GM19468 (cell line): ENCODE measurements at regions not wholly inside any gene's neighbourhood (a gene's known extent, or its start where the extent isn't known, plus 50 kb on each side); places are given as distances from the start of the nearest gene placed in this dataset.

Experiments
- ATAC-seq: cut with Tn5 transposase; IDR thresholded peaks from one replicate; pipeline ENCODE4 v1.9.1; 2021; ENCODE audit warnings: mild to moderate bottlenecking, moderate library complexity, moderate number of reproducible peaks; ENCODE audit not compliant: unreplicated experiment; ENCODE audit errors: extremely low read depth

DNA sequence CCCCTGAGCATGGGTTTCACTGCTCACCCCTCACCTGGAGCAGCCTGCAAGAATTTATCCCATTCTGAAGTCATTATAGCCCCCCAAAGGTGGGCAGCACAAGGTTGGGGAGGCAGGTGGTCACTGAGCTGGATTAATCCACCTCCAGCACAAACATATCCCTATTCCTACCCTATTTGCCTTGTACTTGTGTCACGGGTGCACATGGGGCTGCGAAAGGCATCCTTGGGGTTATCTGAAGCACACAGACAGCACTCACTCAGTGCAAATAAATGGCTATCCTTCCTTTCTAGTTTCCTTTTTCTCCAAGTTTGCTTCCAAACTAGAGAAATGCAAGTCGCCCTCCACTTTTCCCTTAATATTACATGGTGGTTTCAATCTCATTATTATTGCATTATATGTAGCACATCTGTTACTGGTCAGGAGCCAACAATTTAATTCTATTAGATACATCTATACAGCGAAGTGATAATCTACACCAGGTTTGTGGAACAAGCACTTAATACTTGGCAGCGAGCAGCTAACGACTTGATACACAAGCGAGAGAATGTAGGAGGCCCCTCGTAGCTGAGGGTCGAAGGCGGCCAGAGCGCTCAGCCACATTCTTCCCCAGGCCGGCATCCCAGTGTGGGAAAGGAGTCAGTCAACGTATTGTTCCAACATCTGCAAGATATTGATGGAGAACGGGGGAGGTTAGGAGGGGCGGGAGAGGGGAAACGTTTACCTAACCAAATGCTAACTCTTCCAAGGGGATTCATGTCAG, 121.3 kb upstream of the HABP2 start:
- ATAC-seq = no peak

DNA sequence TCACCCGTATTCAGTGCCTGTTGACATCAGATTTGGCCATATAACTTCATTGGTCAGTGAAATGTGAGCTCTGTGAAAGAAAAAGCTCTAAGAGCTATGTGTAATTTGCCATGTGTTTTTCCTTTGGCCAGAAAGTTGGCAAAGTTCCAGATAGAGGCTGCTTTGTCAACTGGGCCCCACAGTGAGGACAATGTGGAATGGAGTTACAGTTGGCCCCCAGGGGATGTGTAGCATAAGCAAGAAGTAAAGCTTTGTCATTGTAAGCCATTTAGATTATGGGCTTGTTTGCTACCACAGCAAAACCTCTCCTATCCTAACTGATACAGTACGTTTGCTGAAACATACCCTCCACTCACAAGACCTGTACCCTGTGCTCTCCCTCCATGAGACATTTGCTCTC, 119.1 kb upstream of the HABP2 start:
- ATAC-seq = no peak

DNA sequence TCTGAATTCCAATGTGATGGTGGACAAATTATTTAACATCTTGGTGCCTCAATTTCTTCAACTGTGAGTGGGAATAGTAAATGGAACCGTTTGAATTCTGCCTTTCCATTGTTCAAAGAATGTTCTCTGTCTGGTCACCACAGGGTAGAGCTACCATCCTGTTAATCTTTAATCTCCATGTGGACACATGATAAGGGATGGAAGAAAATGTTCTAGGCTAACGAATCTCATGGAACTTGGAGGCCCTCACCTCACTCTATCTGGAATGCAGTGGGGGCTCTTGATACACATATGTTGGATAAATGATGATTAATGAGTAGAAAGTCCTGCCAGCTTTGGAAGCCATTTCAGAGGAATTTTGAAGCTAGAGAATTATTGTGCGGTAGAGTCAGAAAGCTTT, 118.5 kb upstream of the HABP2 start:
- ATAC-seq = no peak

DNA sequence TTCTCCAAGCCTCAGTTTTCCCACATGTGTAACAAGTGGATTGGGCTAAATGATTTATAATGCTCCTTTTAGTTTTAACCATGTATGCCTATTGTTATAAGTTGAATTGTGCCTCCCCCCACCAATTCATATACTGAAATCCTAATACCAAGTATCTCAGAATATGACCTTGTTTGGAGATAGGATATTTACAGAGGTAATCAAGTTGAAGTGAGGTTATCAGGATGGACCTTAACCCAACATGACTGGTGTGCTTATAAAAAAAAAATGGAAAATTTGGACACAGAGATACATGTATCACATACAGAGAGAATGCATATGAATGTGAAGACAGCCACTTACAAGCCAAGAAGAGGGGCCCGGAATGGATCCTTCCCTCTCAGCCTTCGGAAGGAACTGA, 117.9 kb upstream of the HABP2 start:
- ATAC-seq = no peak

DNA sequence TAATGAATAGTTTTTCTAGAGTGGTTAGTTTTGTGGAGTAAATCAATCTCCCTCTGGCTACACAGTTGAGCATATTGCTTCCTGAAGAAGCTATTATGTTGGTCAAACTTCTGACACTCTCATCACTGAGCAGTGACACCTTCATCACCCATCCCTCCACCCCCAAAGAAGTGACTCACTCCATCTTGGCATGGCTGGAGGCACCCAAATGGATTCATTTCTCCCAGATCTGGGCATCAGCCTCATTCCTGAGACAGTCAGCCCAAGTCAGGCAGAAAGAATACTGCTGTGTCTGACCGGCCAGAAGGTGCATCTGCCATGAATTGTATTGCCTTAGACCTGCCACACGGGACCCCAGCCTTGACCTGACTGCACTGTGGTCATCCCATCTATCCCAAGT, 117.0 kb upstream of the HABP2 start:
- no peak for ATAC-seq

DNA sequence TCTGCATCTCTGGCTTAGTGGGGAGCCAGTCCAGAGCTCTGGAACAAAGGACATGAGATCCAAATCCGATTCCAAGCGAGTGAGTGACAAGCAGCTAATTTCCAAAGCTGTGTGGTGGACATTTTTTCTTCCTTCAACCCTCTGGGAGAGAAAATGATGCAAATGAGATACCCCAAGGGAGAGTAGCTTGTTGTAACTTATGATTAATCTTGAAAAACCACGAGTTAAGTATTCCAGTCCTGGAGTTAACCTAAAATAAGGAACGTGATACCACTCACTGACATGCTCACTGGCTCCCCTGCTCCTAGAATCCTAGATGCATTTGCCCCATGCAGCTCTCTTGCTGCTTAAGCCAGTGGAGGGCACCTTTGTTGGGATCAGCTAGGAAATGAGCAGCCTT, 116.0 kb upstream of the HABP2 start:
- ATAC-seq = no peak

DNA sequence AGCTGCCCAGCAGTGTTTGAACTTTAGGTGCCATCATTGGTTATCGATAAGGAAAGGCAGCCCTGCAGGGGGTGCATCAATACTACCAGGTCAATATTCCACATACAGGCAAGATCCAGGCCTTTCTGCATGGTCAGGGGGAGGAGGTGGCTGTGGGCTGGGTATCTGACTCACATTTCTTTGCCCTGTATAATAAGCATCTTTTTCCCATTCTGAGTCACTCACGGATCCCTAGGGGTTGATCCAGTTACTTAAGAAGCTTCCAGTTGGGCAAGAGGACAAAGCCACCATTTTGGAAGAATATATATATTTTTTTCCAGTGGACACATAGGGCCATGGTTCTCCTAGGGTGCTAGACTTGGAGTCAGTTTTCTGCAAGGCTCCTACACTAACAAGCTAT, 114.2 kb upstream of the HABP2 start:
- ATAC-seq = no peak

DNA sequence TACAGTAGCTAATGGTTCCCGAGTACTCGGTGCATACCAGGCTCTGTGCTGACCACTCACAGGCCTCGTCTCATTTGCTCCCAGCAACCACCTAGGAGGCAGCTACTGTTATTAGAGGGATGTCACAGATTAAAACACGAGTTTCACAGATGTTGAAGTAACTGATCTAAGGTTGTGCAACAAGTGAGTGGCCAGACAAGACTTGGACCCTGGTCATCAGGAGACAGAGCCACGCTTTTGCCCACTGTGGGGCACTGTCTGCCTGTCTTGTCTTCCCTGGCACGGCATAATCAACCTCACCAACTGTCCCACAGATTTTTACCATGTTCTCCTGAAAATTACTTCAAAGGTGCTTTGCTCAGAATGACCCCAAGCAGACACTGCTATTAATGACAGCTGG, 111.6 kb upstream of the HABP2 start:
- ATAC-seq = no peak

DNA sequence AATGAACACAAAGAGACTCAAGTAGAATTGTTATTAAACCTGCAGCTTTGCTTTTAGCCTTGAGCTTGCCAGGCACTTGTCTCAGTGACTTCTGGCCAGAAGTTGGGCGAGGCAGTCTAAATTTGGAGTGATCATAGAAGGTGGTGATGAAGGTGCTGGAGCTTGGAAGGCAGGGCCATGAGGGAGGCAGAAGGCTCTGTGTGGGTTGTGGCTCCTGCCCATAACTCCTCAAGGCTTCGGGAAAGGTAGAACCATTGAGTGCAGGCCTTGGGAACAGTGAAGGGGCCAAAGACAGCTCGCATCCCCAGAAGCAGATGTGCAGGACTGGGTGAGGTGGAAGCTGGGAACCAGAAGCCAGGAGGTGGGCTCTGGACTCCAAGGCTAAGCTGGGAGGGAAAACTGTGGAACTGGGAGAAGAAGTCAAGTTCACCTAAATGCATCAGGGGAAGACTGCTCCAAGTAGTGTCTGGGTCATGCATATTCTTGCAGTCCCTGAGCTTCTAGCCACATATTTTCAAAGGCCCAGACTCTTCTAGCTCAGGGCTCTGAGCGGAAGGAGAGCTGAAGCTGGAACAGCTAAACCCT, 111.1 kb upstream of the HABP2 start:
- no peak for ATAC-seq

DNA sequence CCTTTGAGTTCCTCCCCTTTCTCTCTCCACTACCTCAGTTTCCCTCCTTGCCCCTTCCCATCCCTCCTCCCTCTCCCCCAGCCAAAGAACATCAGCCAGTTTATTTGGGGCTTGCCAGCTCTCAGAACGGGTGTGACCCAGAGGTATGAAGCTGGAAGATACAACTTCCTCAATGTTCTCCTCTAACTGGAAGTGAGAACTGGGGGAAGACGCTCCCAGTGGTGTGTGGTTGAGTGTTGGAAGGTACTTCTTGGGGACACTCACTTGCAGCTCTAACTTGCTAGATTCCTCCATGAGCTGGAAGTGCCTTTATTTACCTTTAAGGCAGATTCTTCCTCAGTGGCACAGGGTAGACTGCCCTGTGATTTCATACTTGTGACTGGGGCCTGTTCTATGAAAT, 110.5 kb upstream of the HABP2 start:
- no peak for ATAC-seq

DNA sequence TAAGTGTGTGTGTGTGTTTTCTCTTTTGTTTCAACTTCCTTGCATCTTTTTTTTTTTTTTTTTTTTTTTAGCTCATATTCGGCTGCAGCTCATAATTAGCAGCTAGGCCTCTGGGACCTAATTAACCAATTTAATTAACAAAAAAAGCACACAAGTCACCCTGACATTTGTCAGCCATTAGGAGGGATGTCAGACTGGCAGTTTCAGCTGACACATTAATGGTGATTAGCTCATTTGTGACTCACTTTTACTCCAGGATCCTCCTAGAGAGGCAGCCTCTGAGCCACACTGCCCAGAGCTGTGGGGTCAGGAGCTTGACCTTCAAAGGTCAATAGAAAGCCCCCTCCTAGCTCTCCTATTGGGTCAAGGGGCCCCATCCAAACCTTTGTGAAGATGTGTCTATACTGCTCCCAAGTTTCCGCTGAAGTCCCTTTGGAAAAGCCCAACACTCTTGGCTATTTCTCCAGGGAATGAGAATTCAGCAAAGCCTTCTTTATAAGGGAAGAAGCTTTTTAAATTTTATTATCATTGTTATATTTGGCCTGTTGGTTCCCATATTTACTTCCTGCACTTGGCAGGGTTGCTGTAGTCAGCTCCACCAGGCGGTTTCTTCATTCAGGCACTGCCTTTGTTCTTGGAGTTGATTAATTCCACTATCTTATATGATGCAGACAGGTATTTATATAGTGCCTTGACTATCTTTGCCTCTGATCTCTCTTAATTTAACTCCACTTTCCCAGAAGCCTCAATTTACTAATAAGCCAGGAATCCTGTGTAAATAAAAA, 109.5 kb upstream of the HABP2 start:
- no peak for ATAC-seq

DNA sequence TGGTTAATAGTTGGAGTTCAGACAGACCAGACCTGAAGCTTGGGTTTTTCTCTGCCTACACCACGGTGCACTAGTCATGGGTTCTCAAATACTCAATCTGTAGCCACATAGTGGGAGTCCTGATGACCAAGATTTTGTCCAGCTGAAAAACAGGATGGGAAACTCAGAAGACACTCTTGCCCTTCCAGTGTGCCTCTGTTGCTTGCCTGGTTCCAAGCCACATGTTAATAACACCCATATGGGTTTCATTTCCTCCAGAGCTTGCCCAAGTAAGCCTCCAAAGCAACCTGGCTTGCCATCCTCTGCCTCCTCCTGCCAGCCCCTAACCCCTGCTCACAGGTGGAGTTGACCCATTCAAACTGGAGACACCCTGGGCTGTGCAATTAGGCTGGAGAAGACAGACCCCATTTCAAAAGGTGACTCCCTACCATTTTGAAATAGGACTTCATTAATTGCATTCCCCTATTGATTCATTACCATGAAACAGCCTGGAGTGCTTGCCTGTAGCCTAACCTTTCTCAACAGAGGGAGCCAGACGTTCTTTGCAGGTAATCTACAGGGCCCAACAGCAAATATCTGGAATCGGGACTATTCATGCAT, 108.0 kb upstream of the HABP2 start:
- no peak for ATAC-seq

DNA sequence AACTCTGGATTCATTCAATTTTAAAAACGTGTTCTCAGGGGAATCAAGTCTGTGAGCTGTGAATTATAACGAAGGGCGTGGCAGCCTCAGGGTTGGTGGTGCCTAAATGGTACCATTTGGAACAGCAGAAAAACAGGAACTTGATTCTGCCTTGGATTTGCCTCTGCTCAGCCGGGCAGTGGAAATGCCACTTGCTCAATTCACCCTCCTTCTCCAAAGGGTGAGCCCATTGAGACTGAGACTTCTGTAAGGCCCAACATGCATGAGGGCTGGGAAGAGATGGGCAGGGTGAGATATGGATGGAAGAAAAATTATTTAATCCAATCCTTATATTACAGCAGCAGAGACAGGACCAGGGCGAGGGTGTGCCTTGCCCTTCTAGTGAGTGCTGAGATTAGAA, 107.1 kb upstream of the HABP2 start:
- no peak for ATAC-seq

DNA sequence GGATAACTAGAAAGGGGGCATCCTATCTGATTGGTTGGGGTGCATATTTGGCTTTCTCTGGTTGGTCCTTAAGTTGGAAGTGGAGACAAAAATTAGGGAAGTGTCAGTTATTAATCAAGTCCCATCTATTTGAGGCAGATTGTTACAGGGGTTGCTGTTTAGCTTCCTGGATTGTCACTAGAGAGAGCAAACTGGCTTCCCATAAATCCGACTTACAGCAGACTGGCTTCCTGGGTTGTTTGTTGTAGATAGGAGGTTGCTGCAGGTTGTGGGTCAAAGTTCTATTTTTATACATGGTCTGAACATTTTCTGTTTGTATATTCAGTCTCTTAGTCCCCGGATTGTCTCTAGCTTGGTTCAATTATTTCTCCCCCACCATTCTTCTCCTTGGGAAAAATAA, 106.1 kb upstream of the HABP2 start:
- ATAC-seq = no peak

DNA sequence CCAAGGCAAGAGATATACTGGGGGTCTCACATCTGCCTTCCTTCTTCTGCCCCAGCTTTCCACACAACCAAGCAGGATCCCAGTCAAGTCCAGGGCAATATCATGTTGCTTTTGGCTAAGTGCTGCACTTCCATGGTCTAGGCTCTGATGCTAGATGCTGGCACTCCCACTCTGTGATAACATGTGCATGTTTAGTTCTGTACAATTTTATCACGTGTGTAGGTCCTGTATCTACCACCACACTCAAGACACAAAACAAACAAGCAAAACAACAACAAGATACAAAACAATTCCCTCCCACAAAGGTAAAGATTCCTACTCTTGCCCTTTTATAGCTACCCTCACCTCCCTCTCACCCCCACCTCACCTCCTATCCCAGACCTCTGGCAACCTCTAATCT, 105.6 kb upstream of the HABP2 start:
- ATAC-seq = no peak

DNA sequence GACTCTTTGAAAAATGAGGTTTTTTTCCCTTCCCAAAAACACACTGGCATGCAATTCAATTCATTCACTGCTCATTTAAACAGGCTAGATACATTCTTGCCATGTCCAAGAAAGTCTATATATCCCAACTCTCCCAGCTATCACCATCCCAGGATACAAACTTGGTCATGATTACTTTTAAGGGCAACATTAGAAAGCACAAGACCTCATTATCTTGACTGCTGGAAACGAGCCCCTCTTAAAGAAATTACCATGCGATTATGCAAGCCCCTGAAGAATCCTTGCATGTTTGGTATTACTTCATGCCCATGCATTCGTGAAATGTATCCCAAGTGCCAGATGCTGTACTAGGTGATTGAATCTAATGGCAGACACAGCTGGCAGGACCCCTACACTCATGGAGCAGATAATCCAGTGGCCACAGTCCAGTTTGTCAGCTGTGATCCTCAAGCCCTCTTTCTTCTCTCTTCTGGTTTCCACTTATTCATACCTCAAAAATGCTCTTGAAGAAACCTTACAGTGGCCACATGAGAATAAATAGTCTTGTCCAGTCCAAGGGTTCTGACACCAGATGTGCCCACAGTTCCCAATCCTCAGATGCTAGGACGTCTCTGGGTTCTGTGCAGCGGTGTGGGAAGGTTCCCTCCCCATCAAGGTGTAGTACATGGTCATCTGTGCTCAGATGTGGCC, 103.7 kb upstream of the HABP2 start:
- ATAC-seq = no peak

DNA sequence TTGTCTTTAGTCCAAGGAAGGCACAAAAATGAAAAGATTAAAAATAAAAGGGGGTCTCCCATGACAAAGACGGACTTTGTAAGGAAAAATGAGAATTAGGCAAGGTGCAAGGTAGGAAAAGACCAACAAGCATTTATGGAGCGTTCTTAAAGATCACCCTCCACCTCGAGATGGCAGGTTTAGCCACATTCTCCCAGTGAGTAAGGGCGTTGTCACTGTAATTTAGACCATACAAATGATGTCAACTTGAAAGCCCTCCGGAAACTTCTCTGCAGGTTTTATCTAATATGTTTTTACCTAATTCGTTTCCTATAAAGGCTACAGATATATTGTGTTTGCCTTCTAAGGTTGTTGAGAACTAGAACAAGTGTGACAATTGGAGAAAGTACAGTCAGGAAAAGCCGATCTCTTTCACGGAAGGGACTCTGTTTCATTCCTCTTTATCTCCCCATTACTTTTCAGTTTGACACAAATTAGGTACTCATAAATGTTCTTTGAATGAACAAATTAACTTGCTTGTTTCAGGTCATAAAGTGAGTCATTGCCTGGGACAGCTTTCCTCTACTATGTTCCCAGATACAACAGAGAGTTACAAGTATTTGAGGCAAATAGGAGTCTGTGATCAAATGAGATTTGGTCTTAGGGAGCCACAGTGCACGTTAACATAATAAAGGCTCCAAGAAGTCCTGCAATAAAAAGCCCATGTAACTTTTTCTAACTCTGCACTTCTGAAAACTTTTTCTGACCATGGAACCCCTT, 102.6 kb upstream of the HABP2 start:
- ATAC-seq = no peak

DNA sequence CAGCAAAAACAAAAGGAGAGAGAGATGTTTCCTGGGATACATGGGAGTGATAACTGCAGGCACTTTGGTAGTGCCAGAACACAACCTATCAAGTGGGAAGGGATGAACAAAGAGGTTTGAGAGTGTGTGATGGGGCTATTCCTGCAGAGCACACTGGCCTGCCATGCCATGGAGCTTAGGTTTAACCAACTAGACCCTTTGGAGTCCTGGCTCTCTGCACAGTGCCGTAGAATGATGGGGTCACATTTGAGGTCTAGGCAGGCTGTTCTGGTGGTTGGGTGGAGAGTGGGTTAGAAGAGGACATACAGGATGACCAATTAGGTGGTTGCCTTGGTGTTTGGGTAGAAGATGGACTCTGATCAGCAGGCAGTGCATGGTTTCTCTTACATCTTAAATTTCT, 101.9 kb upstream of the HABP2 start:
- ATAC-seq = no peak

DNA sequence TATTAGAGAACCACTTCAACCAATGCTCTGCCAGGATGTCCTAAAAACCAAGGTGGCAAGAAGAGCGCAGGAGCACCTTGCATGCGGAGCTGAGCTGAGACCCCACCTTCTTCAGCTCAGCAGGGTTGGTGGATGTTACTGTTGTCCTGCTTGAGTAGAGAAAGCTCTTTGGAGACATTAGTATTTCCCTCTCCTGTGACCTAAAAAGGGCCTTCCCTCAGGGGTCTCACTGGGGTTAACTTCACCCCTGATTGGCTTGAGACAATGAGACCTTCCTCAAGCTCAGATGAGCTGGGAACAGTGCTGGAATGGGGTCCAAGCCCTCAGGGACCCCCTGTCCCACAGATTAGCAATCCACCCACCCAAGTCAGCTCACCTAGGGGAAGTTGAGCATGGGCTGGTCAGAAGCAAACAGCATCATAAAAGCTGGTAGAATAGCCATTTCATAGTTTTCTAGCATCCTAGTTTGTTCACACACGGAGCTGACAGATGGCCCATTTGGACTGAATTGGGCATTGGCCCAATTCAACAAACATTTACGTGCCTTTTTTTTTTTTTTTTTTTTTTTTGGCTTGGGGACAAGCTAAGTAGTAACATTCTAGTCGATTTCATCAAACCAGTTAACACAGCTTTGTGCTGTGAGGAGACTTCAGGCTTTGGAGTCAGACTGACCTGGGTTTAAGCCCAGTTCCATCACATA, 100.6 kb upstream of the HABP2 start:
- ATAC-seq = no peak
